Progenitor cell of endocrine pancreas (in vitro differentiated cells): ENCODE measurements at regions not wholly inside any gene's neighbourhood (a gene's known extent, or its start where the extent isn't known, plus 50 kb on each side); places are given as distances from the start of the nearest gene placed in this dataset.
A peak's percentile ranks its signal among the peaks of the same experiment; 100 is the strongest.

Source experiments
- DNase-seq: peaks from one replicate; pipeline ENCODE4 v3.0.0; 2021; ENCODE audit warnings: low spot score; ENCODE audit not compliant: unreplicated experiment
- H3K27ac Mint-ChIP-seq: 2 replicates; pipeline ENCODE4 v1.8.0; 2021; ENCODE audit warnings: mild to moderate bottlenecking, moderate library complexity, mixed read lengths
- H3K27me3 Mint-ChIP-seq: 2 replicates; pipeline ENCODE4 v1.8.0; 2021; ENCODE audit warnings: mixed read lengths
- H3K36me3 Mint-ChIP-seq: 2 replicates; pipeline ENCODE4 v1.8.0; 2022; ENCODE audit warnings: mixed read lengths; ENCODE audit not compliant: insufficient read depth
- H3K4me1 Mint-ChIP-seq: 2 replicates; pipeline ENCODE4 v1.8.0; 2021; ENCODE audit warnings: low read depth, mixed read lengths
- H3K4me3 Mint-ChIP-seq: 2 replicates; pipeline ENCODE4 v1.8.0; 2021; ENCODE audit warnings: low read depth, mild to moderate bottlenecking, moderate library complexity, mixed read lengths
- H3K9me3 Mint-ChIP-seq: 2 replicates; pipeline ENCODE4 v1.8.0; 2021; ENCODE audit warnings: low read depth, mixed read lengths
- TF ChIP-seq, protein P1 (sequence below): fragments of 200-600 bp; sonication (generic); IDR thresholded peaks from one replicate; pipeline ENCODE4 v1.5.0; 2021; ENCODE audit warnings: antibody characterized with exemption, mild to moderate bottlenecking; ENCODE audit not compliant: unreplicated experiment

DNA sequence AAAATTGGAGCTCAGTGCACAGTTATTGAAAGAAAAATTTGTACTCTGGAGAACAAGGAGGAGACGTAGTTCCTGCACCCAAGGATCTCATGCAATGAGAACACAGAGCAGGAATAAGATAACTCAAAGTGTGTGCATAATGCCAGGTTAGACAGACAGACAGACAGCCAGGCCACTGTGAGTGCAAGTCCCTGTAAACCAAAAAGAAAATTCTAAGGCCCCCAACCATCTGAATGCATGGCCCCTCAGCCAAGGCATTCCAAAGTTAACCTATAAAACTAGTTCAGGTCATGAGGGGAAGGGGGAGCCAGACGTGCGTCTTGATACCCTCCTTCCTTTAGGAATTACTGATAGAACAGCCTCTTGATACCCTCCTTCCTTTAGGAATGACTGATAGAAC is 94.5 kb upstream of the ENPP6 start:
- H3K4me3 Mint-ChIP-seq, result no peak overlapping the region
- H3K27ac Mint-ChIP-seq, result no peak overlapping the region
- no peak for DNase-seq
- no peaks in the 10 kb centered on the region for H3K36me3 Mint-ChIP-seq
- peaks cover 4% of the 10 kb centered on the region for H3K27me3 Mint-ChIP-seq
- peaks cover 3% of the 10 kb centered on the region for H3K4me1 Mint-ChIP-seq
- TF ChIP-seq, protein P1, sequence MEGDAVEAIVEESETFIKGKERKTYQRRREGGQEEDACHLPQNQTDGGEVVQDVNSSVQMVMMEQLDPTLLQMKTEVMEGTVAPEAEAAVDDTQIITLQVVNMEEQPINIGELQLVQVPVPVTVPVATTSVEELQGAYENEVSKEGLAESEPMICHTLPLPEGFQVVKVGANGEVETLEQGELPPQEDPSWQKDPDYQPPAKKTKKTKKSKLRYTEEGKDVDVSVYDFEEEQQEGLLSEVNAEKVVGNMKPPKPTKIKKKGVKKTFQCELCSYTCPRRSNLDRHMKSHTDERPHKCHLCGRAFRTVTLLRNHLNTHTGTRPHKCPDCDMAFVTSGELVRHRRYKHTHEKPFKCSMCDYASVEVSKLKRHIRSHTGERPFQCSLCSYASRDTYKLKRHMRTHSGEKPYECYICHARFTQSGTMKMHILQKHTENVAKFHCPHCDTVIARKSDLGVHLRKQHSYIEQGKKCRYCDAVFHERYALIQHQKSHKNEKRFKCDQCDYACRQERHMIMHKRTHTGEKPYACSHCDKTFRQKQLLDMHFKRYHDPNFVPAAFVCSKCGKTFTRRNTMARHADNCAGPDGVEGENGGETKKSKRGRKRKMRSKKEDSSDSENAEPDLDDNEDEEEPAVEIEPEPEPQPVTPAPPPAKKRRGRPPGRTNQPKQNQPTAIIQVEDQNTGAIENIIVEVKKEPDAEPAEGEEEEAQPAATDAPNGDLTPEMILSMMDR, result no peak
- peaks cover 4% of the 10 kb centered on the region for H3K9me3 Mint-ChIP-seq

DNA sequence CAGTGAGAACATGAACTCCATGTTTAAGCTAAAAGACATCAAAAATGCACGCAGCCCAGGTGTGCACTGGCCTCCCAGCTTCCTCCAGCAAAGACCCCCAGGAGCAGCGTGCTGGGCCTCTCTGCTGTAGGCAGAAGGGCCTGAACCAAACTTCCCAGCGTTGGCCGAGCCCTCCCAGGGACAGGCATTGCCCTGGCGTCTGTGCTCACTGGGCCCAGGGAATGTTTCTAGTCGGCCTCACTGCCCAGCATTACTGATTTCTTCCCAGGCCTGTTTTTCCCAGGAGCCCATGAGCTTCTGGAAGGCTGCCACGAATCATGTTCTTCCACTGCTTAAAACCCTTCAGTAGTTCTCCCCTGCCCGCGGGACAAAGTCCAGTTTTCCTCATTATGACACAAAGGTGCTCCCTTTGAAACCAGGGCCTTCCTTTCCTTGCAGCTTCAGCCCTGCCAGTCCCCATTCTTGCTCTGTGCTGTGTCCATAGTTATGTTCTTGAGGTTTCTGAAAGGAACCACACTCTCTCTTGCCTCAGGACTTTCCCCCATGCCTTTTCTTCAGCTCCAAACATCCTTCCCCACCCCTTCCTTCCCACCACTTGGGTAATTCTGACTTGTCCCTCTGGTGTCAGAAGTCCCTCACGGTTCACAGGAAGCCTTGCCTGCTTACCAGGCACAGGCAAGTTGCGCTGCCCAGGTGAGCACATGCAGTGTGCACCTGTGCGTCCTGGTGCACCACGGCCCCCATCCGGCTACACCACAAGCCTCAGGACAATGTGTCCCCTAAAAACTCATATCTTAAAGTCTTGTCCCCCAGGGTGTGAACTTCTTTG is 93.4 kb upstream of the ENPP6 start:
- Mint-ChIP-seq H3K36me3 (no peaks in the 10 kb centered on the region), H3K4me3 (no peak overlapping the region), H3K4me1 (peaks cover 2% of the 10 kb centered on the region), H3K9me3 (peaks cover 4% of the 10 kb centered on the region), H3K27ac (no peak overlapping the region), H3K27me3 (no peaks in the 10 kb centered on the region)
- TF ChIP-seq, protein P1, result no peak
- no peak for DNase-seq

DNA sequence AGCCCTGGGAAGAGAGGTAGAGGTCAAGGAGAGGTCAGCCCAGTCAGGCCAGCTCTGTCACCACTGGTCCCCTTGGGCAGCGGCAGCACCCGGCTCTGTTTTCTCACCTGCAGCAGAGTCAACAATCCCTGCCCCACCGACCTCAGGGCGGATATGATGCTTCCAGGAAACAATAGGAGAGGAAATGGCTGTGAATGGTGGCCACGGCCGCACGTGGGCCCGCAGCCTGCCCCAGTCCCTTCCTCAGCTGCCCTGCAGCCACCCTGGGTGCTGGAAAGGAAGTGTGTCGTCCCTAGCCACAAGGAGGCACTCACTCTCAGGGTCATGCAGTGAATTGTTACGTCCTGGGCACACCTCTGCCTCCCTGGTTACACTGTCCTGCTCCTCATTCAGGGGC is 92.5 kb upstream of the ENPP6 start:
- H3K9me3 Mint-ChIP-seq, result peaks cover 4% of the 10 kb centered on the region
- no peak for DNase-seq
- TF ChIP-seq, protein P1, result no peak
- peaks cover 2% of the 10 kb centered on the region for H3K4me1 Mint-ChIP-seq
- no peak overlapping the region for H3K4me3 Mint-ChIP-seq
- H3K27me3 Mint-ChIP-seq, result no peaks in the 10 kb centered on the region
- peak overlapping the region; percentile 22 for H3K27ac Mint-ChIP-seq
- no peaks in the 10 kb centered on the region for H3K36me3 Mint-ChIP-seq

DNA sequence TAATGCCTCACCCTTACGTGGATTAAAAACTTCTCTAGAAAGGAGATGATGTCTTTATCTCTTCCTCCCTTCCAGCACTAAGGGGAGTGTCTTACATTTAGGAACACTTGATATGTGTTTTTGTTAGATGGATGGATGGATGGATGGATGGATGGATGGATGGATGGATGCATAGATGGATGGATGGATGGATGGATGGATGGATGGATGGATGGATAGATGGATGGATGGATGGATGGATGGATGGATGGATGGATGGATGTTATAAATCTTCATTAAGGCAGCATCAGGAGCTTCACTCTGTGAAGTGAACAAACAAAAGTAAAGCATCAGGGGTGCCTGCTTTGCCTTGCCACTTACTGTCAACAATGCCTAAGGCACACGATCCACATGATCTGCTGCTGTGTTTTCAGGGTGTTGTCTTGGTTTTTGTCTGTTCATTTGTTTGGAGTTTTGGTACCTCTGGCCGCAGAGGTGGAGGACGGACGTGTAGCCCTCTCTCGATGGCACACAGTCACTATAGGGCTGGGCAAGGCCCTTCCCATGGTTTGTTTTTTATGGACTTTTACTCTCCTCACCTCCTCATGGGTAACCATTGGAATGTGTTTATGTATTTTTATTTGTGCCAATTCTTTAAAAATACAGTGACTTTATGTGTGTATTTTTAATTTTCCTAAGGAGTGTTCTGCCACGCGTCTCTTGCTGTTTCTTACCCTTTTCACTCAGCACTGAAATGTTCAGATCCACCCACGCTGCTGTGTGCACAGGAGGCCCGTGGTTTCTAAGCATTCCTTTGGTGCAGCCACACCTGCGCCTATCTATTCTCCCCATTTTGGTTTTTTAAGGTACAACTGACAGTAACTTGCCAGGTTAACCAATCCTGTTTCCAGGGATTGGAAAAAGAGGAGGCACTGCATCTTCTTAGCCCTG is 91.8 kb upstream of the ENPP6 start:
- no peak for DNase-seq
- TF ChIP-seq, protein P1, result no peak
- no peak overlapping the region for H3K4me3 Mint-ChIP-seq
- no peaks in the 10 kb centered on the region for H3K27me3 Mint-ChIP-seq
- H3K27ac Mint-ChIP-seq, result no peak overlapping the region
- peaks cover 7% of the 10 kb centered on the region for H3K9me3 Mint-ChIP-seq
- peaks cover 2% of the 10 kb centered on the region for H3K4me1 Mint-ChIP-seq
- H3K36me3 Mint-ChIP-seq, result peaks cover 2% of the 10 kb centered on the region

DNA sequence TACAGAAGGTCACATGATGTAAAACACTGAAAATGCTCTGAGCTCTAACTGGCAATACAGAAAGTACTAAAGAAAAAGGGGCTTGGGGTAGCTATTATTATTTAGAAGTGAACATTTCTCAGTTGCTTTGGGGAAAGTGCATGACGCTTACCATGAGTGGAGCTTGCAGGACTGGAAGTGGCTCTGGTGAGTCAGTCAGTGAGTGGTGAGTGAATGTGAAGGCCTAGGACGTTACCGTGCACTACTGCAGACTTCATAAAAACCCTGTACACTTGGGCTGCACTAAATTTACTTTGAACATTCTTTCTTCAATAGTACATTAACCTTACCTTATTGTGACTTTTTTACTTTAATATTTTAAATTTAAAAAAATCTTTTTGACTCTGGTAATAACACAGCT is 89.3 kb upstream of the ENPP6 start:
- H3K27ac Mint-ChIP-seq, result no peak overlapping the region
- peaks cover 7% of the 10 kb centered on the region for H3K36me3 Mint-ChIP-seq
- no peak overlapping the region for H3K4me3 Mint-ChIP-seq
- peaks cover 18% of the 10 kb centered on the region for H3K9me3 Mint-ChIP-seq
- TF ChIP-seq, protein P1, result no peak
- DNase-seq, result no peak
- peaks cover 2% of the 10 kb centered on the region for H3K4me1 Mint-ChIP-seq
- no peaks in the 10 kb centered on the region for H3K27me3 Mint-ChIP-seq
